Keratinocyte (primary cell): ENCODE measurements at regions not wholly inside any gene's neighbourhood (a gene's known extent, or its start where the extent isn't known, plus 50 kb on each side); places are given as distances from the start of the nearest gene placed in this dataset.

Experiments
- DNase-seq: peaks from one replicate; pipeline ENCODE4 v3.0.0-alpha.2; 2011; ENCODE audit warnings: low read depth, missing footprints, low spot score
- FAIRE-seq: peaks from 2 replicates; lab custom pipeline; 2011; peaks lifted over from hg19 to GRCh38; lab: Jason Lieb, UNC
- H2AFZ ChIP-seq: 2 replicates; pipeline ENCODE4 v1.6.0; 2012; ENCODE audit warnings: low read length, control low read depth, inconsistent platforms; ENCODE audit not compliant: control insufficient read depth
- H3K27ac ChIP-seq: 2 replicates; pipeline ENCODE4 v1.5.1; 2011; ENCODE audit warnings: low read length; ENCODE audit not compliant: control insufficient read depth, insufficient read depth
- H3K27me3 ChIP-seq: 3 replicates; pipeline ENCODE4 v1.6.0; 2011; ENCODE audit warnings: low read length; ENCODE audit not compliant: control insufficient read depth, insufficient read depth; ENCODE audit errors: extremely low read depth
- H3K36me3 ChIP-seq, 2 experiments: 2 replicates in 1 of 2; 3 replicates in 1 of 2; pipeline ENCODE4 v1.5.1; 2011; ENCODE audit warnings: low read length in 2 of 2, mild to moderate bottlenecking in 1 of 2; ENCODE audit not compliant: control insufficient read depth in 2 of 2, insufficient read depth in 2 of 2; ENCODE audit errors: extremely low read depth in 1 of 2
- H3K4me1 ChIP-seq: 3 replicates; pipeline ENCODE4 v1.5.1; 2011; ENCODE audit warnings: low read length; ENCODE audit not compliant: control insufficient read depth, insufficient read depth; ENCODE audit errors: extremely low read depth
- H3K4me2 ChIP-seq: 3 replicates; pipeline ENCODE4 v1.6.0; 2011; ENCODE audit warnings: low read depth, low read length; ENCODE audit not compliant: control insufficient read depth, insufficient read depth; ENCODE audit errors: extremely low read depth
- H3K4me3 ChIP-seq, 3 experiments: fragments of 200-600 bp in 1 of 3; sonication (generic) in 1 of 3; 2 replicates in 2 of 3; 3 replicates in 1 of 3; pipeline ENCODE4 v1.5.1; 2011 to 2016; ENCODE audit warnings: low read length in 3 of 3, mild to moderate bottlenecking in 3 of 3, control low read depth in 2 of 3, inconsistent platforms in 1 of 3, low read depth in 1 of 3, mixed read lengths in 1 of 3, mixed run types in 1 of 3, moderate library complexity in 1 of 3; ENCODE audit not compliant: control insufficient read depth in 2 of 3, insufficient read depth in 2 of 3; ENCODE audit errors: extremely low read depth in 1 of 3
- H3K79me2 ChIP-seq: 2 replicates; pipeline ENCODE4 v1.6.0; 2012; ENCODE audit warnings: low read length; ENCODE audit not compliant: control insufficient read depth, insufficient read depth
- H3K9ac ChIP-seq: 3 replicates; pipeline ENCODE4 v1.6.0; 2011; ENCODE audit warnings: low read length; ENCODE audit not compliant: control insufficient read depth, insufficient read depth; ENCODE audit errors: extremely low read depth
- H3K9me1 ChIP-seq: 3 replicates; pipeline ENCODE4 v1.6.0; 2011; ENCODE audit warnings: low read length; ENCODE audit not compliant: control insufficient read depth, insufficient read depth; ENCODE audit errors: extremely low read depth
- H3K9me3 ChIP-seq: 2 replicates; pipeline ENCODE4 v1.5.1; 2012; ENCODE audit warnings: low read depth, low read length; ENCODE audit not compliant: control insufficient read depth
- H4K20me1 ChIP-seq: 3 replicates; pipeline ENCODE4 v1.6.0; 2011; ENCODE audit warnings: low read length; ENCODE audit not compliant: control insufficient read depth, insufficient read depth; ENCODE audit errors: extremely low read depth
- EZH2 ChIP-seq: IDR thresholded peaks from one replicate; pipeline ENCODE4 v1.6.1; 2012; ENCODE audit warnings: inconsistent platforms, mild to moderate bottlenecking, low read length, moderate library complexity
- dilution Hi-C: fragments of 300-500 bp; cut with MboI; formaldehyde crosslinking; loops from one replicate; pipeline ENCODE4 v1.7.0; 2020; ENCODE audit warnings: low sequenced_read_pairs; ENCODE audit not compliant: extremely low pct_ligation_motif_present
- TF ChIP-seq, protein P1 (sequence below), 3 experiments: IDR thresholded peaks in 1 of 3; conservative IDR thresholded peaks in 1 of 3; optimal IDR thresholded peaks in 1 of 3; 2 replicates in 2 of 3; 3 replicates in 1 of 3; pipeline versions ENCODE3 to v1.5.1; 2011; ENCODE audit warnings: low read length in 3 of 3, mild to moderate bottlenecking in 3 of 3, moderate library complexity in 2 of 3, control low read depth in 1 of 3, inconsistent platforms in 1 of 3; ENCODE audit not compliant: insufficient read depth in 2 of 3; ENCODE audit errors: extremely low read depth in 1 of 3

DNA sequence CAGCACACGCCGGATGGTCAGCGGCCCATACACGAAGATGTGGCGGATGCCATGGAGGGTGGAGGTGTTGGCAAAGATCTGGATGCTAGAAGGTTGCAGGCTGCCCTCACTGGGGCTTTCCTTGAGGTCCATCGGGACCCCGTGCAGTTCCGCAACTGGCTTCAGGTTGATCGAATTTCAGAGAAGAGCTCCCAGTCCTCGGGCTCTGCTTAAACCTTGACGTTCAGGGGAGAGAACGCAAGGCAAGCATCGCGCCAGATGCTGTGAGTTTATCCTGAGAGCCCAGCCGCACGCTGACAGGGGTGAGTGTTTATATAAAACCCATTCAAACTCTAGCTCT, 98.7 kb upstream of the CCL2 start:
- no peaks in the 10 kb centered on the region for H4K20me1 ChIP-seq
- H3K36me3 ChIP-seq, result no peaks in the 10 kb centered on the region
- TF ChIP-seq, protein P1, sequence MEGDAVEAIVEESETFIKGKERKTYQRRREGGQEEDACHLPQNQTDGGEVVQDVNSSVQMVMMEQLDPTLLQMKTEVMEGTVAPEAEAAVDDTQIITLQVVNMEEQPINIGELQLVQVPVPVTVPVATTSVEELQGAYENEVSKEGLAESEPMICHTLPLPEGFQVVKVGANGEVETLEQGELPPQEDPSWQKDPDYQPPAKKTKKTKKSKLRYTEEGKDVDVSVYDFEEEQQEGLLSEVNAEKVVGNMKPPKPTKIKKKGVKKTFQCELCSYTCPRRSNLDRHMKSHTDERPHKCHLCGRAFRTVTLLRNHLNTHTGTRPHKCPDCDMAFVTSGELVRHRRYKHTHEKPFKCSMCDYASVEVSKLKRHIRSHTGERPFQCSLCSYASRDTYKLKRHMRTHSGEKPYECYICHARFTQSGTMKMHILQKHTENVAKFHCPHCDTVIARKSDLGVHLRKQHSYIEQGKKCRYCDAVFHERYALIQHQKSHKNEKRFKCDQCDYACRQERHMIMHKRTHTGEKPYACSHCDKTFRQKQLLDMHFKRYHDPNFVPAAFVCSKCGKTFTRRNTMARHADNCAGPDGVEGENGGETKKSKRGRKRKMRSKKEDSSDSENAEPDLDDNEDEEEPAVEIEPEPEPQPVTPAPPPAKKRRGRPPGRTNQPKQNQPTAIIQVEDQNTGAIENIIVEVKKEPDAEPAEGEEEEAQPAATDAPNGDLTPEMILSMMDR (optimal IDR thresholded peaks at IDR 0.05 in 1 of 3, IDR thresholded peaks at IDR 0.05 in 1 of 3, conservative IDR thresholded peaks at IDR 0.05 in 1 of 3; ENCODE audit: extremely low read depth in 1 of 3, insufficient read depth in 2 of 3, low read length in 3 of 3), result no peak
- no peak for TF ChIP-seq EZH2
- no peaks in the 10 kb centered on the region for H3K4me1 ChIP-seq
- no peak for FAIRE-seq
- no peak overlapping the region for H3K9ac ChIP-seq
- peaks cover 32% of the 10 kb centered on the region for H3K27me3 ChIP-seq
- no peak overlapping the region for H2AFZ ChIP-seq
- no peak overlapping the region for H3K4me3 ChIP-seq
- no peaks in the 10 kb centered on the region for H3K9me3 ChIP-seq
- H3K9me1 ChIP-seq, result no peaks in the 10 kb centered on the region
- no peak for DNase-seq
- dilution Hi-C loops, result no loop called here
- H3K79me2 ChIP-seq, result no peaks in the 10 kb centered on the region
- no peak overlapping the region for H3K27ac ChIP-seq
- no peak overlapping the region for H3K4me2 ChIP-seq

DNA sequence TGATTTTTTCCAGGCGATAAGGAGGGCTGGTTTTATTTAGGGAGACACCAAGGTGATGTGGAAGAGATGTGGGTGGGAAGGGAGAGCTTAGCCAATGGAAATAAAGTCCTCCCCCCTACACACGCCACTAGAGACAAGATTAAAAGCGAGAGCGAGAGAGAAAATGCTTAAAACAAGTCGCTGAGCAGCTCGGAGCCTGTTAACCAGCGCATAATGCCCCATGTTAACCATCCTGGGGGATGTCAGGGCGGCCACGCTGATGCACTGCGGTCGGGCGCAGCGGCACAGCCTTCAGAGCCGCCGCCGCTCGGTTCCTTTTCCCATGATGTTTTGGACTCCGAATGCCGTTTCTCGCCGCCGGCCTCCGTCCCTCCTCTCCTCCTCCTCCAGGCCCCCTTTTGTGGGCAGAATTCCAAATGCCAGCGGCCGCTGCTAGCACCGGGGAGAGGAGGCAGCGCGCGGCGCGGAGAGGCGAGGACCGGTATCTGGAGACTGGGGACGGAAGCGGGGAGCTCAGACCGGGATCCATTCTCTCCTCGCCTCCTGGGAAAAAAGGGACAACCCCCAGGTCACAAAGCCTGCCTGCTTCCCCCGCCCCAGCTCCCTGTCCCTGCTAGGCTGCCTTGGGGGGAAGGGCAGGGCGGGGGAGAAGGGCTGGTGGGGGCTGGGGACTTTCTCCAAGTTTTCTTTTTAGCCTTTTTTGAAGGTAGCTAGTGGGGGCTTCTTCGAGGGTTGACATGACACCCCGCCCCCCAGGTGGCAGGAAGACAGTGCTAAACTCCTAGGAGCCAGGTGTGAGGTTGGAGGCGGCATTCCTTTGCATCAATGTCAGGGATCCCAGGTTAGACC, 98.1 kb upstream of the CCL2 start:
- no peak for FAIRE-seq
- Histone ChIP-seq H4K20me1 (no peaks in the 10 kb centered on the region), H3K27me3 (peaks cover 33% of the 10 kb centered on the region), H3K4me3 (no peak overlapping the region), H3K36me3 (no peaks in the 10 kb centered on the region), H3K9me1 (no peaks in the 10 kb centered on the region), H3K4me1 (no peaks in the 10 kb centered on the region), H3K79me2 (no peaks in the 10 kb centered on the region), H3K9me3 (no peaks in the 10 kb centered on the region), H3K4me2 (no peak overlapping the region), H3K9ac (no peak overlapping the region), H2AFZ (no peak overlapping the region), H3K27ac (no peak overlapping the region)
- dilution Hi-C loops, result no loop called here
- TF ChIP-seq EZH2, result peak; percentile 52
- TF ChIP-seq, protein P1 (optimal IDR thresholded peaks at IDR 0.05 in 1 of 3, IDR thresholded peaks at IDR 0.05 in 1 of 3, conservative IDR thresholded peaks at IDR 0.05 in 1 of 3; ENCODE audit: extremely low read depth in 1 of 3, insufficient read depth in 2 of 3, low read length in 3 of 3), result no peak
- no peak for DNase-seq
